ENCODE measurements at regions not wholly inside any gene's neighbourhood (a gene's known extent, or its start where the extent isn't known, plus 50 kb on each side); places are given as distances from the start of the nearest gene placed in this dataset.
"Not testable (repeated sequence)": the region's sequence is repeated elsewhere in the genome, so short reads cannot be mapped to it uniquely, and the experiment has no call there.

DNA sequence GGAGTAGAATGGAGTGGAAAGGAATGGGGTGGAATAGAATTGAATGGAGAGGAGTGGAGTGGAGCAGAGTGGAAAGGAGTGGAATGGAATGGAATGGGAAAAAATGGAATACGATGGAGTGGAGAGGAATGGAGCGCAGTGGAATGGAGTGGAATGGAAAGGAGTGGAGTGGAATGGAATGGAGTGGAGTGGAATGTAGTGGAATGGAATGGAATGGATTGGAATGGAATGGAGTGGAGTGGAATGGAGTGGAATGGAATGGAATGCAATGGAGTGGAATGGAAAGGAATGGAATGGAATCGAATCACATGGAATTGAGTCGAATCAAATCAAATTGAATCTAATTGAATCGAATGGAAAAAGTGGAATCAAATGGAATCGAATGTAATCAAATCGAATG is 1016.1 kb downstream of the CDY1 start:
- no peak for DNase-seq

- DNase-seq: not testable (repeated sequence)
Observed at GRCh38 chrY:26645856-26646255, 1023.9 kb downstream of the CDY1 start.

DNA sequence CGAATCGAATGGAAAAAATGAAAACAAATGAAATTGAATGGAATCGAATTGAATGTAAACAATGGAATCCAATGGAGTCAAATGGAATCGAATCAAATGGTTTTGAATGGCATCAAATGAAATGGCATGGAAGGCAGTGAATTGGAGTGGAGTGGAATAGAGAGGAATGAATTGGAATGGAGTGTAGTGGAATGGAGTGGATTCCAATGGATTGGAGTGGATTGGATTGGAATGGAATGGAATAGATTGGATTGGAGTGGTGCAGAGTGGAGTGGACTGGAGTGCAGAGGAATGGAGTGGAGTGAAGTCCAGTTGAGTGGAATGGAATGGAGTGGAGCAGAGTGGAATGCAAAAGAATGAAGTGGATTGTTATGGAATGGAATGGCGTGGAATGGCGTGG is 1026.3 kb downstream of the CDY1 start:
- DNase-seq: not testable (repeated sequence)

- DNase-seq: not testable (repeated sequence)
Observed at GRCh38 chrY:26664245-26664644, 1042.3 kb downstream of the CDY1 start.

DNA sequence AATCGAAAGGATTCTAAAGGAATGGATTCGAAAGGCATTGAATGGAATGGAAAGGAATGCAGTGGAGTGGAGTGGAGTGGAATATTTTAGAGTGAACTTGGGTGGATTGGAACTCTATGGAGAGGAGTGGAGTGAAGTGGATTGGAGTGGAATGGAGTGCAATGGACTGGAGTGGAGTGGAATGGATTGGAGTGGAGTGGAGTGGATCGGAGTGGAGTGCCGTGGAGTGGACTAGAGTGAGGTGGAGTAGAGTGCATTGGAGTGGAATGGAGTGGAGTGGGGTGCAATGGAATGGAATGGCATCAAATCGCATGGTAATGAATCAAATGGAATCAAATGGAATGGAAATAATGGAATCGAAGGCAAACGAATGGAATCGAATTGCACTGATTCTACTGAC is 1044.8 kb downstream of the CDY1 start:
- DNase-seq: not testable (repeated sequence)

GRCh38 chrY:26669243-26669642 is 1047.3 kb downstream of the CDY1 start:
- DNase-seq: not testable (repeated sequence)

DNA sequence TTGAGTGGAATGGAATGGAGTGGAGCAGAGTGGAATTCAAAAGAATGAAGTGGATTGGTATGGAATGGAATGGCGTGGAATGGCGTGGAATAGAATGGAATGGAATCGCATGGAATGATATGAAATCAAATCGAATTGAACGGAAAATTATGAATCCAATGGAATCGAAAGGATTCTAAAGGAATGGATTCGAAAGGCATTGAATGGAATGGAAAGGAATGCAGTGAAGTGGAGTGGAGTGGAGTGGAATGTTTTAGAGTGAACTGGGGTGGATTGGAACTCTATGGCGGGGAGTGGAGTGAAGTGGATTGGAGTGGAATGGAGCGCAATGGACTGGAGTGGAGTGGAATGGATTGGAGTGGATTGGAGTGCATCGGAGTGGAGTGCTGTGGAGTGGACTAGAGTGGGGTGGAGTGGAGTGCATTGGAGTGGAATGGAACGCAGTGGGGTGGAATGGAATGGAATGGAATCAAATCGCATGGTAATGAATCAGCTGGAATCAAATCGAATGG is 1048.5 kb downstream of the CDY1 start:
- DNase-seq: not testable (repeated sequence)

- DNase-seq: peak; percentile 33
Observed at GRCh38 chrY:26670881-26671879, 1049.3 kb downstream of the CDY1 start.
